OCI-LY7 (cell line): ENCODE measurements at regions not wholly inside any gene's neighbourhood (a gene's known extent, or its start where the extent isn't known, plus 50 kb on each side); places are given as distances from the start of the nearest gene placed in this dataset.

ENCODE experiments used
- CTCF ChIP-seq: fragments of 200-600 bp; sonication (generic); conservative IDR thresholded peaks from 2 replicates; pipeline ENCODE4 v1.5.1; 2014; ENCODE audit warnings: mild to moderate bottlenecking, antibody characterized with exemption, low read length, moderate library complexity, mixed read lengths
- EZH2phosphoT487 ChIP-seq: fragments of 200-600 bp; sonication (generic); IDR thresholded peaks from 2 replicates; pipeline ENCODE4 v1.6.1; 2018; ENCODE audit warnings: low read depth, borderline replicate concordance, mild to moderate bottlenecking, mixed run types, antibody characterized with exemption, low read length, moderate library complexity, mixed read lengths

DNA sequence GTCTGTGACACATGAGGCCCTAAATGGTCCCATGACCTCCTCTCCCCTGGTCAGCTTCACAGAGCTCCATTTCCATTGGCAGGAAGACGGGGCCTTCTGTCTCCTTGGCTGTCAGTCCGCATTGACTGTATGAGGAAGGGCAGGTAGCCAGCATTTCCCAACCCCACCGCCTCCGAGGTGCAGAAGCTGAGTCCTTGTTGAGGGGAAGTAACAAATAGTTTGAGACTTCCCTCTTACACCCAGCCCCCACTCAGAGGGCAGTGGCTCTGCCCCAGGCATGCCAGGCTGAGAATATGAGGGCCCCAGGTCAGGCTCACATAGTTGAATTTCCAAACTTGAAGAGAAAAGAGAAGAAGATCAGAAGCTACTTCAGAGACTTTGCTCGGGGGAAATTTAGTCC is 611.1 kb downstream of the BRD1 start:
- TF ChIP-seq CTCF = no peak
- no peak for TF ChIP-seq EZH2phosphoT487
